ENCODE measurements at regions not wholly inside any gene's neighbourhood (a gene's known extent, or its start where the extent isn't known, plus 50 kb on each side); places are given as distances from the start of the nearest gene placed in this dataset.
A peak's percentile ranks its signal among the peaks of the same experiment; 100 is the strongest.
"Not testable (repeated sequence)": the region's sequence is repeated elsewhere in the genome, so short reads cannot be mapped to it uniquely, and the experiment has no call there.

DNA sequence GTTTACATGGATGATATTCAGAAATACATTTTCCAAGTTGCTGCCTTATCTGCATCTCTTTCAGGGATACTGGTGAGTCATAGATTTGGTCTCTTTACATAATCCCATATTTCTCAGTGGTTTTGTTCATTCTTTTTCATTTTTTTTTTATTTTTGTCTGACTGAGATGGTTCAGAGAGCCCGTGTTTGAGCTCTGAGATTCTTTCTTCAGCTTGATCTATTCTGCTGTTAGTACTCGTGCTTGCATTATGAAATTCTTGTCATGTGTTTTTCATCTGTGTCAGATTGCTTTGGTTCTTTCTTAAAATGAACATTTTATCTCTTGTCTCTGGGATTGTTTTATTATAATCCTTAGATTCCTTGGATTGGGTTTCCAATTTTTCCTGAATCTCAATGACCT lies 317.3 kb downstream of the DOK5 start:
- no peak for DNase-seq

DNA sequence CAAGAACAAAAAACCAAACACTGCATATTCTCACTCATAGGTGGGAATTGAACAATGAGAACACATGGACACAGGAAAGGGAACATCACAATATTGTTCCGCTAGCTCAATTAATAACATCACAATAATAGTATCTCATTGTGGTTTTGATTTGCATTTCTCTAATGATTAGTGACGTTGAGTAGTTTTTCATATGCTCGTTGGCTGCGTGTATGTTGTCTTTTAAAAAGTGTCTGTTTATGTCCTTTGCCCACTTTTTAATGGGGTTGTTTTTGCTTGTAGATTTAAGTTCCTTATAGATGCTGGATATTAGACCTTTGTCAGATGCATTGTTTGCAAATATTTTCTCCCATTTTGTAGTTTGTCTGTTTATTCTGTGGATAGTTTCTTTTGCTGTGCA lies 312.9 kb downstream of the DOK5 start:
- DNase-seq, result not testable (repeated sequence)

DNA sequence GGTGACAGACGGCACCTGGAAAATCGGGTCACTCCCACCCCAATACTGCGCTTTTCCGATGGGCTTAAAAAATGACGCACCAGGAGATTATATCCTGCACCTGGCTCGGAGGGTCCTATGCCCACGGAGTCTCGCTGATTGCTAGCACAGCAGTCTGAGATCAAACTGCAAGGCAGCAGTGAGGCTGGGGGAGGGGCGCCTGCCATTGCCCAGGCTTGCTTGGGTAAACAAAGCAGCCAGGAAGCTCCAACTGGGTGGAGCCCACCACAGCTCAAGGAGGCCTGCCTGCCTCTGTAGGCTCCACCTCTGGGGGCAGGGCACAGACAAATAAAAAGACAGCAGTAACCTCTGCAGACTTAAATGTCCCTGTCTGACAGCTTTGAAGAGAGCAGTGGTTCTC lies 307.4 kb downstream of the DOK5 start:
- DNase-seq, result not testable (repeated sequence)

DNA sequence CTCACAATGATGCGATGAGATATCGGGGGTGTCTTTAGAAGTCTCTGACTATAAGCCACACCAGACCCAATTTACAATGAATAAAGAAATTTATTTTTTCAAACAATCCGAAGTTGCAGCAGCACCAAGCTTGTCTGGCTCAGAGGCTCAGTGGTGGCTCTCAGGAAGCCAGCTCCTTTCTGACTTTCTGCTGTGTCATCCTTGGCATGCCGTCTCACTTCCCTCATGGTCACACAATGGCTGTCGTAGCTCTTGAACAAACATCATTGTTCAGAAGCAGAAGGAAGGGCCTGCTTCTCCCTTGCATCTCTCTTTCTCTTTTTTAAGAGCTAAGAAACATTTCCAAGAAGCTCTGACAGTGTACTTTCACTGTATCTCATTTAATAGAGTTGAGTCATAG lies 299.0 kb downstream of the DOK5 start:
- peak; percentile 44 for DNase-seq

DNA sequence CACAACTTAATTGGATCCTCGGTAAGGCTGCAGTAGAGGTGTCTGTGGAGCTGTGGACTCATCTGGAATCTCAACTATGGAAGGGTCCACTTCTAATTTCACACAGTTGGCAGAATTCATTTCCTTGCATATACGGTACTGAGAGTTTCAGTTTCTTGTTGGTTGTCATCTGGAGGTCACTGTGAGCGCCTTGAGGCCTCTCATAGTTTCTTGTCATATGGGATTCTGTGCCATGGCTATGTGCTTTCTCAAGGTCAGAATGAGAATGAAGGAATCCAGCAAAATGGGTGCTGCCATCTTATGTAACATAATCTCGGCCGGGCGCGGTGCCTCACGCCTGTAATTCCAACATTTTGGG lies 298.2 kb downstream of the DOK5 start:
- DNase-seq, result no peak

GRCh38 chr20:54772893-54773642 lies 297.7 kb downstream of the DOK5 start:
- DNase-seq, result no peak

DNA sequence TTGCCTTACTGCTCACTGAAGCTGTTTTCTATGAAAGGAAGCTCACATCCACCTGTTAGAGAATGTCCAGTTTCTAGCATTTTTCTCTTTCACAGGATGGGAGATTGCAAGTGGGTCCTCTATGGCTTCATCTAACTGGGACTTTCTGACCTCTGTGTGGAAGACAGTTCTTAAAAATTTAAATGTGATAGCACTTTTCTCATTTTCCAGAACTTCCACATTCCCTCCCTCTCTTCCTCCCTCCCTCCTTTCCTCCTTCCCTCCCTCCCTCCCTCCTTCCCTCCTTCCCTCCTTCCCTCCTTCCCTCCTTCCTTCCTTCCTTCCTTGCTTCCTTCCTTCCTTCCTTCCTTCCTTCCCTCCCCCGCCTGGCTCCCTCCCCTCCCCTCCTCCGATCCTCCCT lies 291.1 kb downstream of the DOK5 start:
- DNase-seq, result no peak

DNA sequence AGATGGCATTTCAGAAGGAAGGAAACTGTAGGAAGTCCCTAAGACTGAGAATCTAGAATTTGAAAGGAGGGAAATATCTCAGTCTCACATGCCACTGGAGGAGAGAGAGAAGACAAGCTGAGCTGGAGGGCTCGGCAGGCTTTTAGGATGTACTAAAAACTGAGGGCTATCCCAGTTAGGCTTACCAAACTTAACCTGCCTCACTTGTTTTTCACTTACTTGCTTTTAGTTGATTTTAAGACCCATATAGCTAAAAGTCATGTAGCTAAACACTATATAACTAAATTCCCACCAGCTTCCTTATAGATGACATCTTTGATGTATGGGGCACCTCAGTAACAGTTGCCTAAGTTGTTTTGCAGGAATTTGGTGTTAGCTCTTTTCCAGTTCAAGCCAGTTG lies 288.0 kb downstream of the DOK5 start:
- DNase-seq, result no peak

DNA sequence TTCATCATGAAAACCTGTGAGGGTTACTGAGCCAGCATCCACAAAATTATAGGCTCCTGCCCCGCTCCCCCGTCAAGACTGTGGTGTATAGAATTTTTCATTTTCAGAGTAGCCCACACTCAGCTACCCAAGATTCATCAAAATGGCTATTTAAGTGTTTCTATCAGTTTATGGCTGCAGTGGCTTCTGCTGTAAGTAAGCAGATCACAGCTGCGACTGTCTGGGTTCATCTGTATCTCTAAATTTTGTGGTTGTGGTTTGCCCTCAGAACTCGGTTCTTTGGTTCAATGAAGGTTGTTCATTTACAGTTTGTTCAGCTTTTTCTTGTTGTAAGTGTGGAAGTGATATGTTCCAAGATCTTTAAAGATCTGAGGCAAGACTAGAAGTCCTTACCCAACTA lies 284.2 kb downstream of the DOK5 start:
- no peak for DNase-seq

- DNase-seq, result no peak
Measured at GRCh38 chr20:54746796-54747195, 271.4 kb downstream of the DOK5 start.

GRCh38 chr20:54745780-54746179 lies 270.4 kb downstream of the DOK5 start:
- DNase-seq, result no peak

DNA sequence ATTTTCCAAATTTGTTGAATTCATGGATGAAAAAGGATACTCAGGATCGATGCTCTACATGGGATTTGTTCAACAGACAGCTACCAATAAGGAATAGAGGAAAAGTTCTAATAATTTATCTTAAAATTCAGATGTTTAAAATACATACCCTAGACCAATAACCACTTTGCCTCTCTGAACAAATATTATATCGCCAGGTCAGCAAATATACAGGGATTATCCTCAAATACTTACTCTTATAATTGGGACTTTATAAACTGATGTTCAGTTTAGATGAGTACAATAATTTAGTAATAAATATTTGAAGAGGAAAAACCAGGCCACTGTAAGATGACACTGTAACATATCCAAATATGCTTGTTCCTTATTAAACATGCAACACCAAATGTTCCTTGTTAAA lies 268.7 kb downstream of the DOK5 start:
- DNase-seq, result no peak

DNA sequence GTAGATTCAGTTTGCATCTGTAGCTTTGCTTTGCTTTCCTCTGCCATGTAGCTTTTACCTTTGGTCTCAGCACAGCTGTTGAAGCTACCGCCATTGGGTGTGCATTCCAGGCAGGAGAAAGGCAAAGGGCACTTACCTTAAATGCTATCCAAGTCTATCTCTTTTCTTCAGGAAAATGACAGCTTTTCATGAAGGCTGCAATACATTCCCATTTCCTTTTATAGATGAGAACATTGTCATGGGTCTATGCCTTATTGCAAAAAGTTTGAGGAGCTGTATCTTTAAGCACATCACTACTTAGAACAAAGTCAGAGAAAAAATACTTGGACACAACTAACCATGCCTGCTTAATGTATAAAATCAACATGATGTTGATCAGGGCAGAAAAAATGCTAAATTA lies 266.8 kb downstream of the DOK5 start:
- DNase-seq, result no peak

DNA sequence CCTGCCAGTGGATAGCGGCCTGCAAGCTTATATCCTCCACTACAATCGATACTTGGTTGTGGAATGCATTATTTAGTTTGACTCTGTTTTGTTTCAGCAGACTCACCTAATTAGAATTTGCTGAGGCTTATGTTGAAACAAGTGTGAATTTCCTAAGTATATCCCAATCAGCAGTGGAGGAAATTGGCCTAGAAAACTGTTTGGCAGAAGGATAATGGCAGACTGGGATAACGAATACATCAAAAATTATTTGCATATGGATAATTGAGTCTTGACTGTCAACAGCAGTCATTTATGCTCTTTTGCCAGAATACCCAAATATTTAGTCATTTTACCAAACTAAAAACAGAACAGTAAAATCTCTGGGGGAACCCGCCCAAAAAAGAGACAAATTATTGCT lies 261.0 kb downstream of the DOK5 start:
- DNase-seq, result no peak

DNA sequence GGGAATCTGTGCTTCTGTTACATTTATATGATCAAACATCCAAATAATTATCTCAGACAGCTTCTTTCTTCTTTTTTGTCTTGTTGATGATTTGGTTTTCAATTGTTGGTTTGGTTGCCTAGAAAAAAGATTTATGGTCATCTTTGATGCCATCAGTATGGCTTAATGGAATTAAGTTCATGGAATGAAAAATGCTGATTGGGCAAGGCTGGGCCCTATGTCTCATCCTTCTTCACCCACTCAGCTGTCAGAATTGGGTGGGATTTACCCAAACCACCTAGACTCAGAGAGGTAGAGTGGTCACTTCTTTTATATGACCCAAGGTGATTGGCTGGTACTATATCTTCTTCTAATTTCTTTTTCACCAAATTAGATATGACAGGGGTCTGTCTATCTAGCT lies 258.3 kb downstream of the DOK5 start:
- DNase-seq, result no peak

DNA sequence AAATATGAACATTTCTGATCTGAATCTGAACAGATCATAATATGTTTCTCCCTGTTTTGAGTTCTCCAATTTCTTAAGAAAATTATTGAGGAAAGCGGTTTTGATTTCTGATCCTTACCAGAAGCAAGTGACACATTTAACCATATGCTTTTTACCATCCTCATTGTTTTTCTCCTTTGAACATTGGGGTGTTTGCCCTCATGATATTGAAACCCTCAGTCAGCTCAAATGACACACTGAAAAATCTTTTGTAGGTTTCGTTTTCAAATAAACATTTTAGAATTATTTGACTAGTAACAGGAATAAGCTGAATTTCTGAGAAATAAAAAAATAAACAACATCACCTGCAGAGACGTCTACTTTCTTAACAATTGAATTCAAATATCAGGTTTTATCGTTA lies 252.1 kb downstream of the DOK5 start:
- DNase-seq, result no peak

- peak; percentile 86 for DNase-seq
Measured at GRCh38 chr20:54726687-54727300, 251.4 kb downstream of the DOK5 start.

GRCh38 chr20:54725266-54725665 lies 249.9 kb downstream of the DOK5 start:
- DNase-seq, result not testable (repeated sequence)

- DNase-seq, result no peak
Measured at GRCh38 chr20:54723723-54724122, 248.3 kb downstream of the DOK5 start.

DNA sequence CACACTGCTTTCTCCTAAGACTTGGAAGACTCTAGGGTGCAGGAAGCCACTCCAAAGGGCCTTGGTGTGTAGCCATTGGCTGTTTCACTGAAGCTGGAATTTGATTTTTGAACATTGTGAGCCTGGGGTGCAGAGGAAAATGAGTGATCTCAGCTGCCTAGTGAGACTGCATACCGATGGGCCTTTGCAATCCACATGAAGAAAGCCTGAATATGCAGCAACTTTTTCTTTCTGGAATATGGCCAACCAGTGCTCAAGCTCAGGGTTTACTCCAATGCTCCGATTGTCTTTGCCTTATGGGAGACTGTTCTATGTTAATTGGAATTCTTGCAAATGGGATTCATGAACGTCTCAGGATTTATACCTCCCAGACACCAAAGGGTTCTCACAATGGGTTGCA lies 242.6 kb downstream of the DOK5 start:
- DNase-seq, result no peak

DNA sequence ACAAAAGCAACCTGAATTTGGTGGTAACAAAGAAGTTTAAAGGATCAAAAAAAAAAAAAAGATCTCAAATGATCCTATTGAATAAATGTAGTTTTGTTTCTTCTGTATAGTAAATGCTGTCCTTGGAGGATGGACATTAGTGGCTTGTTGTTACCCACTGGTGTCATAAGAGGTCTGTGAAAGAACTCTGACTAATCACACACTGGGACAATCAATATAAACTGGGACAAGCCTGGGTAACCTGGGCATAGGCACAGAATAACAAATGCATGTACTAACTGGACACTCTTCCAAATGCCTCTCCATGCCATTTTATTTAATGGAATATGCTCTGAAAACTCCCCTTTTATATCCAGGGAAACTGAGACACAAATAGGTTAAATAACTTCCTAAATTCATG lies 241.4 kb downstream of the DOK5 start:
- DNase-seq, result no peak

GRCh38 chr20:54716174-54716747 lies 240.9 kb downstream of the DOK5 start:
- DNase-seq, result no peak

DNA sequence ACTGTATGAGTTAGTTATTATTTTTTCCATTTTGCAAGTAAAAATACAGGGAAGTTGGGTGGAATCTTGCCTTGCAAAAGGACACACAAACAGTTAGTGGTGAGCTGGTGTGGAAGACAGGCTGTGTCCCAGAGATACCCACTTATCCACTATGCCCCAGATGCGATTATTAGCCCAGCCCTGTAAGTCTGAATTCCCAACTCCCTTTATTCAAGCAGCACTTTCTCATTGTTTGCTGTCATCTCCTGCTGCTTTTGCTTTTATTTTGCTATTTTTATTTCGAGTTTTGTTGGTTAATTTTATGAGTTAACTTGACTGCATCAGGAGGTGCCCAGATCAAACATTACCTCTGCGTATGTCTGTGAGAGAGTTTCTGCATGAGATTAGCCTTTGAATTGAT lies 239.4 kb downstream of the DOK5 start:
- DNase-seq, result no peak

- no peak for DNase-seq
Measured at GRCh38 chr20:54713727-54714126, 238.3 kb downstream of the DOK5 start.

DNA sequence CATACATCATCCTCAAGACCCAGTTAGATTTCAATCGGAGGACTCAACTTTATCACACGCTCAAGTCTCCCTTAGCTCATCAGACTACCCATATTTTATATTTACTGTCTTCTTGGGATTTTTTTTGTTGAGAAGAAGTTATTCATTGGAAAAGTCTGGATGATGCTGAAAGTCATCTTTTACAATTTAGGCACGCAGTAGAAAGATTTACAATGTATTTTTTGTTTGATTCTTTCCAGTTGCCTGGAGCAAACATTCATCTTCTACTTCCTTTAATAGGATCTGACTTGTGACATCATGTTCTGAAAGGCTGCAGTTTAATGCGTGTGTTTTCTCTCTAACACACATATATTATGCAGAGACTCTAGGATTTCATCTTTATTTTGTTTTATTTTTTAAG lies 235.7 kb downstream of the DOK5 start:
- no peak for DNase-seq
